ENCODE measurements at regions not wholly inside any gene's neighbourhood (a gene's known extent, or its start where the extent isn't known, plus 50 kb on each side); places are given as distances from the start of the nearest gene placed in this dataset.
"Not testable (repeated sequence)": the region's sequence is repeated elsewhere in the genome, so short reads cannot be mapped to it uniquely, and the experiment has no call there.

DNA sequence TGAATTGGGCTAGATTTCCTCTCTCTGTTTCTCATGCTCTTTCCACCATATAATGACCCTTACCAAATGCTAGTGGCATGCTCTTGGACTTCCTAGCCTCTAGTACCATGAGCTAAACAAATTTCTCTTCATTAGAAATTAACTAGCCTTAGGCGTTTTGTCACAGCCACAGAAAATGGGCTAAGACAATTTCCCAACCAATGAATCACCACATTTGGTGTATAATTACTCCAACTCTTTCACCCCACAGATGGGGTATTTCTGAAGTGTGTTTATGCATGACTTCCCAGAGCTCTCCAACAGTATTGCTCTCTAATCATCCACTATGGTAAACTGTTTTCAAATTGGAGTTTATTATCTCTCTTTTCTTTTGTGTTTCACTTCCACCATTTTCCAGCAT lies 1041.1 kb upstream of the COX7C start (continued):
- no peak for TF ChIP-seq KDM5A (IDR thresholded peaks at IDR 0.05; ENCODE audit: borderline replicate concordance, low read length)

DNA sequence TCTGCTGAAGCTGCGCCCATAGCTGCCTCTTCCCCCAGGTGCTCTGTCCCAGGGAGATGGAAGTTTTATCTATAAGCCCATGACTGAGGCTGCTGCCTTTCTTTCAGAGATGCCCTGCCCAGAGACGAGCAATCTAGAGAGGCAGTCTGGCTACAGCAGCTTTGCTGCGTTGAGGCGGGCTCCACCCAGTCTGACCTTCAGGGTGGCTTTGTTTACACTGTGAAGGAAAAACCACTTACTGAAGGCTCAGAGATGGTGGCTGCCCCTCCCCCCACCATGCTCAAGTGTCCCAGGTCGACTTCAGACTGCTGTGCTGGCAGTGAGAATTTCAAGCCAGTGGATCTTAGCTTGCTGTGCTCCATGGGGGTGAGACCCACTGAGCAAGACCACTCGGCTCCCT lies 1029.9 kb upstream of the COX7C start:
- H3K4me1 ChIP-seq (ENCODE audit: insufficient read depth, low read length); POLR2A ChIA-PET; FAIRE-seq; CTCF ChIA-PET (ENCODE audit: low intra/inter-chr PET ratio, low total read pairs); H4K20me1 ChIP-seq (ENCODE audit: insufficient read depth, low read length); H2AFZ ChIP-seq (ENCODE audit: low read length); intact Hi-C loops (cut with micrococcal nuclease; ENCODE audit: unreplicated experiment); DNase-seq (ENCODE audit: low spot score); H3K27ac ChIP-seq (ENCODE audit: extremely low read length, insufficient read depth, low read length); H3K36me3 ChIP-seq (replicated peaks in 1 of 2; ENCODE audit: control insufficient read depth in 1 of 2, insufficient read depth in 2 of 2, low read length in 2 of 2); BruUV-seq (replicated peaks); H3K4me2 ChIP-seq (ENCODE audit: low read depth, low read length); H3K4me3 ChIP-seq (replicated peaks in 1 of 3; ENCODE audit: insufficient read depth in 1 of 3, low read depth in 2 of 3, low read length in 3 of 3); in situ Hi-C loops (cut with HindIII; ENCODE audit: extremely low pct_ligation_motif_present, low pct_unique_long_range_greater_than_20kb); H3K79me2 ChIP-seq (ENCODE audit: insufficient read depth, low read length); H3K27me3 ChIP-seq (ENCODE audit: control insufficient read depth in 1 of 2, insufficient read depth in 2 of 2, low read length in 2 of 2); ATAC-seq; H3K9ac ChIP-seq (ENCODE audit: insufficient read depth, low read depth, low read length): not testable (repeated sequence)
- peaks cover 10% of the 10 kb centered on the region for H3K9me3 ChIP-seq (ENCODE audit: low read length)
- 0% methylated on average over 2 of the region's 6 CpGs for WGBS (ENCODE audit: low lambda C conversion rate)

GRCh38 chr5:85588268-85588667 lies 1029.5 kb upstream of the COX7C start:
- not testable (repeated sequence) for ATAC-seq

More at GRCh38 chr5:85588268-85588667, 1029.5 kb upstream of the COX7C start:
- DNase-seq (ENCODE audit: low spot score); POLR2A ChIA-PET; intact Hi-C loops (cut with micrococcal nuclease; ENCODE audit: unreplicated experiment); H3K9ac ChIP-seq (ENCODE audit: insufficient read depth, low read depth, low read length); CTCF ChIA-PET (ENCODE audit: low intra/inter-chr PET ratio, low total read pairs); FAIRE-seq; H4K20me1 ChIP-seq (ENCODE audit: insufficient read depth, low read length); in situ Hi-C loops (cut with HindIII; ENCODE audit: extremely low pct_ligation_motif_present, low pct_unique_long_range_greater_than_20kb); H3K79me2 ChIP-seq (ENCODE audit: insufficient read depth, low read length); H3K36me3 ChIP-seq (replicated peaks in 1 of 2; ENCODE audit: control insufficient read depth in 1 of 2, insufficient read depth in 2 of 2, low read length in 2 of 2); H3K4me1 ChIP-seq (ENCODE audit: insufficient read depth, low read length); H3K4me3 ChIP-seq (replicated peaks in 1 of 3; ENCODE audit: insufficient read depth in 1 of 3, low read depth in 2 of 3, low read length in 3 of 3); H3K4me2 ChIP-seq (ENCODE audit: low read depth, low read length); H2AFZ ChIP-seq (ENCODE audit: low read length); BruUV-seq (replicated peaks); H3K27ac ChIP-seq (ENCODE audit: extremely low read length, insufficient read depth, low read length); H3K27me3 ChIP-seq (ENCODE audit: control insufficient read depth in 1 of 2, insufficient read depth in 2 of 2, low read length in 2 of 2): not testable (repeated sequence)
- 0% methylated on average over 1 of the region's 3 CpGs for WGBS (ENCODE audit: low lambda C conversion rate)
- peaks cover 10% of the 10 kb centered on the region for H3K9me3 ChIP-seq (ENCODE audit: low read length)

Measured in HepG2 (cell line).